GM12875 (cell line): ENCODE measurements at regions not wholly inside any gene's neighbourhood (a gene's known extent, or its start where the extent isn't known, plus 50 kb on each side); places are given as distances from the start of the nearest gene placed in this dataset.

ENCODE experiments used
- H3K4me3 ChIP-seq: one replicate; pipeline ENCODE4 v1.5.1; 2011; ENCODE audit warnings: low read depth, low read length, control low read depth
- TF ChIP-seq, protein P1 (sequence below): IDR thresholded peaks from 2 replicates; pipeline ENCODE4 v1.5.1; 2011; ENCODE audit warnings: low read depth, mild to moderate bottlenecking, control low read depth, inconsistent platforms, low read length, moderate library complexity, borderline replicate concordance; ENCODE audit not compliant: insufficient read depth

DNA sequence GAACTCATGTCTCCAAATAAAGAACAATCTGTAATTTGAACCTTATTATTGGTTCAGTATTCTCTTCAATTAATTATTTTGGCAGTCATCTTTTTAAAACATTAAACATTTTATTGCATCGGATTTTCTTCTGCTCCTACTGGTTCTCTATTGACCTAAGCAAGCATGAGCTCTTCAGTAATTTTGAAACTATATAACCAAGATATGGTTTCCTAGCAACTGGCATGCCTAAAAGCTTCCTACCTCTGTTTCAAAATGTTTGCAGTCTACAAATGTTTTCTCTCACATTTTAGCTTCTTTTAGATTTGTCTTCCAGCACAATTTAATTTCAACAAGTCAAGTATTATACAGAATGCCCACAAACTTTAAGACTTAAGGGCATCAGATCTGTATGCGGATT lies 371.3 kb downstream of the GPM6A start:
- TF ChIP-seq, protein P1, sequence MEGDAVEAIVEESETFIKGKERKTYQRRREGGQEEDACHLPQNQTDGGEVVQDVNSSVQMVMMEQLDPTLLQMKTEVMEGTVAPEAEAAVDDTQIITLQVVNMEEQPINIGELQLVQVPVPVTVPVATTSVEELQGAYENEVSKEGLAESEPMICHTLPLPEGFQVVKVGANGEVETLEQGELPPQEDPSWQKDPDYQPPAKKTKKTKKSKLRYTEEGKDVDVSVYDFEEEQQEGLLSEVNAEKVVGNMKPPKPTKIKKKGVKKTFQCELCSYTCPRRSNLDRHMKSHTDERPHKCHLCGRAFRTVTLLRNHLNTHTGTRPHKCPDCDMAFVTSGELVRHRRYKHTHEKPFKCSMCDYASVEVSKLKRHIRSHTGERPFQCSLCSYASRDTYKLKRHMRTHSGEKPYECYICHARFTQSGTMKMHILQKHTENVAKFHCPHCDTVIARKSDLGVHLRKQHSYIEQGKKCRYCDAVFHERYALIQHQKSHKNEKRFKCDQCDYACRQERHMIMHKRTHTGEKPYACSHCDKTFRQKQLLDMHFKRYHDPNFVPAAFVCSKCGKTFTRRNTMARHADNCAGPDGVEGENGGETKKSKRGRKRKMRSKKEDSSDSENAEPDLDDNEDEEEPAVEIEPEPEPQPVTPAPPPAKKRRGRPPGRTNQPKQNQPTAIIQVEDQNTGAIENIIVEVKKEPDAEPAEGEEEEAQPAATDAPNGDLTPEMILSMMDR: no peak
- H3K4me3 ChIP-seq: no peak overlapping the region

DNA sequence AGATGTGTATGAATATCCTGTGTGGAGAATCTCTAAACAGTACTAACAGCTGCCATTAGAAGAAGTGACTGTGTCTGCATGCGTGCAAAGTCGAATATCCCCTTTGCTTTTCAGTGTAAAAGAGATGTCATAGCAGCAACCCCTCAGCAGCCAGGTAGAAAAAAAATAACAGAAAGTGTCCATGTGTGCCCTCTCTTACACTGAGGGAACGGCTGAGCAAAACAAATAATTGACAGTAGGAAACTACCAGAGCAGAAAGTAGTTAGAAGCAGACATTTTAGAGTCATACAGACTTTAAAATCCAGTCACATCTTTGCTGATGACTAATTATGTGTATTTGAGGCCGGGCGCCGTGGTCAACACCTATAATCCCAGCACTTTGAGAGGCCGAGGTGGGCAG lies 370.8 kb downstream of the GPM6A start:
- H3K4me3 ChIP-seq: no peak overlapping the region
- TF ChIP-seq, protein P1: no peak

DNA sequence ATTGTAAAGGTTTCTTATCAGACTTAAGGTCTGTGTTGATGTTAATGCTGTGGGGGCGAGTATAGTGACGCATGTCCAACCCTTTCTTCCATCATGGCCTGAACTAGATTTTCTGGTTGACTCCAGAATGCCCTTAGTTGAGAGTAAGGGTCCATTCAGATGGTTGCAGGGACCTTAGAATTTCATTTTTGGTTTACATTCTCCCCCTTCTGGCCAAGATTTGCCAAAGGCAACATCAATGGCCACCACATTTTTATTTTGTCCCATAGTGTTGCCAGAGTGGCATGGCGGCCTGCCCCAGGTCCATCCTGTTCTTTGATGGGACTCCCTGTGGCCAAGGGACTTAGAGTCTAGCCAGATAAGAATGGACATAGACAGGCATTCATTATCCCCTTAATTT lies 368.5 kb downstream of the GPM6A start:
- no peak overlapping the region for H3K4me3 ChIP-seq
- TF ChIP-seq, protein P1: no peak

DNA sequence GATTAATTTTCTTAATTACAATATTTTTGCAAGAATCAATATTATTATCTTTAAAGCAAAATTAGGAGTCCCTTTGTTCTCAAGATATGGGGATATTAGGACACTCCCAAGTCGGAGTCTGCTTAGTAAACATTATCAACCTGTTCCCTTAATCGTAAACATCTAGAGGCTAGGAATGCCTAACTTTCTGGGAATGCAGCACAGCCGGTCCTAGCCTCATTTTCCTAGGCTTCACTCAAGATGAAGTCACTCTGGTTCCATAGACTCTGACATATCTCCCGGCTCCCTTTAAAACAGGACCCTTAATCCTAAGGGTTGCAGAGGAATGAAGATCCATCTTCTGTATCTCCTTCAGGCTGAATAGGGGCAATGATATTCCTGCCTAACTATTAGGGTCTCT lies 367.6 kb downstream of the GPM6A start:
- H3K4me3 ChIP-seq: no peak overlapping the region
- TF ChIP-seq, protein P1: no peak

DNA sequence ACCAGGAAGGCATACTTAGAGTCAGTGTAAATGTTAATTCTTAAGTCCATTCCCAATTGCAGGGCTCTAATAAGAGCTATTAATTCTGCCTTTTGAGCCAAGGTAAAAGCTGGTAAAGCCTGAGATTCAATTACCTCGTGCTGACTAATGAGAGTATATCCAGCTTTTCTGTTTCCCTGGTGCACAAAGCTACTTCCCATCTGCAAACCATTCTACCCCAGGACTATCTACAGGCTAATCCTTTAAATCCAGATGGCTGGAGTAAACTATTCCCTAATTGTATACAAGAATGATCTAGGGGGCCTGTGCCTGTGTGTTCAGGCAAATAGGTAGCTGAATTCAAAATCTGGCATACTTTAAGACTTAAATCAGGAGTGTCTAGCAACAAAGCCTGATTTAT lies 365.0 kb downstream of the GPM6A start:
- H3K4me3 ChIP-seq: no peak overlapping the region
- TF ChIP-seq, protein P1: no peak

DNA sequence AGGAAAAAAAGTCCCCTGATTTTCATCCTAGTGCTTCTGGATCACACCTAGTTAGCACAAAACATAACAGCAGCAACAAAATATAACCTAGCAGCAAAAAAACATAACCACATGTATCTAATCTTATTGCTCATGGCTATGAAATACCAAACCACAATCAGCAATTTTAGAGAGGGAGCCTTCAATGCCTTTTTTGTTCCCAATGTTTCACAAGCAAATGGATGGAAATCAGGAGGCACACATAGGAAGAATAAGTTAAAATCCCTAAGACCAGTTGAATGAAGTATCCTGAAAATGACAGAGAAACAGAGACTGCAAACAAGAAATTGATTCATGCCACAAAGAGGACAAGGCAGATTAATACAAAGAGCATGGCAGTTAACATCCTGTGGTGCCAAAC lies 361.6 kb downstream of the GPM6A start:
- TF ChIP-seq, protein P1: no peak

DNA sequence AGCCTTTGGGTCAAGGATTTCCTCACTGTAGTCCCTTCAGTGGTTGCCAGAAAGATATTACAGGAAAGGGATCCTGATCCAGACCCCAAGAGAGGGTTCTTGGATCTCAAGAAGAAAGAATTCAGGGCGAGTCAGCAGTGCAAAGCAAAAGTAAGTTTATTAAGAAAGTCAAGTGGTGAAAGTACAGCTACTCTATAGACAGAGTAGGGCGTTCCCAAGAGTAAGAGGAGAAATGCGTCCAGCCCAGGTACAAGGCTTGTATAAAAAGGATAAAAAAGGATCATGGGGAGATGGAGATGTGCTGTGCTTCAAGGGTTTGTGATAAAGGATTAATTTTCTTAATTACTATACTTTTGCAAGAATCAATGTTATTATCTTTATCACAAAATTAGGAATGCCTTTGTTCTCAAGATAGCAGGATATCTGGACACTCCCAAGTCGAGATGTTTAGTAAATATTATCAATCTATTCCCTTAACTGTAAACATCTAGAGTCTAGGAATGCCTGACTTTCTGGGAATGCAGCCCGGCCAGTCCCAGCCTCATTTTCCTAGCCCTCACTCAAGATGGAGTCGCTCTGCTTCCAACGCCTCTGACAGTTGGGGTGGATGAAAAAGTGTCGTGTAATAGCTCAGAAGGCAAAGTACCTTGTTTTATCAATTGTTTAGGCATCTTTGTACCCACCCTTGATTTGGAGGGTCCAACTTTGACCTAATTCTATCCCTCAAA lies 360.7 kb downstream of the GPM6A start:
- TF ChIP-seq, protein P1: no peak
- H3K4me3 ChIP-seq: no peak overlapping the region

More for the DNA sequence above, 361.6 kb downstream of the GPM6A start:
- H3K4me3 ChIP-seq: no peak overlapping the region
